HFFc6 (cell line): ENCODE measurements at regions not wholly inside any gene's neighbourhood (a gene's known extent, or its start where the extent isn't known, plus 50 kb on each side); places are given as distances from the start of the nearest gene placed in this dataset.

Source experiments
- DNase-seq: peaks from one replicate; pipeline ENCODE4 v3.0.0-alpha.2; 2018
- H3K27ac Mint-ChIP-seq: 2 replicates; pipeline ENCODE4 v1.8.0; 2020; ENCODE audit warnings: mild to moderate bottlenecking, mixed read lengths
- H3K27me3 Mint-ChIP-seq: 2 replicates; pipeline ENCODE4 v1.8.0; 2021; ENCODE audit warnings: mild to moderate bottlenecking, moderate library complexity, mixed read lengths; ENCODE audit not compliant: insufficient read depth
- H3K36me3 Mint-ChIP-seq: 2 replicates; pipeline ENCODE4 v1.8.0; 2021; ENCODE audit warnings: low read depth, mixed read lengths
- H3K4me1 Mint-ChIP-seq: 2 replicates; pipeline ENCODE4 v1.8.0; 2020; ENCODE audit warnings: low read depth, mixed read lengths
- H3K4me3 Mint-ChIP-seq: 2 replicates; pipeline ENCODE4 v1.8.0; 2020; ENCODE audit warnings: mild to moderate bottlenecking, moderate library complexity, mixed read lengths
- H3K9me3 Mint-ChIP-seq: 2 replicates; pipeline ENCODE4 v1.8.0; 2020; ENCODE audit warnings: mild to moderate bottlenecking, mixed read lengths
- TF ChIP-seq, protein P1 (sequence below): fragments of 200-600 bp; sonication (generic); IDR thresholded peaks from 2 replicates; pipeline ENCODE4 v1.5.0; 2021; ENCODE audit warnings: antibody characterized with exemption, mild to moderate bottlenecking

DNA sequence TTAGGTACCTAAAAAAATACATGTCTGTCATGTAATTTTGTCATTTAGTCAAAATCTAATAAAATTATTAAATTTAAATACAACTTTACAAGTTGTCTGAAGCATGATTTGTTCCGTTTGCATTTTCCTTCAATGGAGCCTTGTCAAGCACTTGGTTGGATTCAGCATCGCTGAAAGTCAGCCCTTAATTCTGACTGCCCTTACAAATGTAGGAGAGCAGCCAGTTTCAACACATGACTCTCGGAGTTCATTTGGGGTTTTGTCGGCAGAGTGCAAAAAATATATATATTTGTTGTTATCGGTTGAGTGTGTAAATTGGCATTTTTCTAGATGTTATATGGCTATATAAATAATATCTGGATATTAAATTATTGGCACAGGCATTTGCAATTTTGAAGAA, 180.6 kb downstream of the RPS12 start:
- Mint-ChIP-seq H3K36me3 (no peaks in the 10 kb centered on the region), H3K4me1 (no peaks in the 10 kb centered on the region), H3K4me3 (no peak overlapping the region), H3K9me3 (peaks cover 9% of the 10 kb centered on the region), H3K27me3 (no peaks in the 10 kb centered on the region), H3K27ac (no peak overlapping the region)
- TF ChIP-seq, protein P1, sequence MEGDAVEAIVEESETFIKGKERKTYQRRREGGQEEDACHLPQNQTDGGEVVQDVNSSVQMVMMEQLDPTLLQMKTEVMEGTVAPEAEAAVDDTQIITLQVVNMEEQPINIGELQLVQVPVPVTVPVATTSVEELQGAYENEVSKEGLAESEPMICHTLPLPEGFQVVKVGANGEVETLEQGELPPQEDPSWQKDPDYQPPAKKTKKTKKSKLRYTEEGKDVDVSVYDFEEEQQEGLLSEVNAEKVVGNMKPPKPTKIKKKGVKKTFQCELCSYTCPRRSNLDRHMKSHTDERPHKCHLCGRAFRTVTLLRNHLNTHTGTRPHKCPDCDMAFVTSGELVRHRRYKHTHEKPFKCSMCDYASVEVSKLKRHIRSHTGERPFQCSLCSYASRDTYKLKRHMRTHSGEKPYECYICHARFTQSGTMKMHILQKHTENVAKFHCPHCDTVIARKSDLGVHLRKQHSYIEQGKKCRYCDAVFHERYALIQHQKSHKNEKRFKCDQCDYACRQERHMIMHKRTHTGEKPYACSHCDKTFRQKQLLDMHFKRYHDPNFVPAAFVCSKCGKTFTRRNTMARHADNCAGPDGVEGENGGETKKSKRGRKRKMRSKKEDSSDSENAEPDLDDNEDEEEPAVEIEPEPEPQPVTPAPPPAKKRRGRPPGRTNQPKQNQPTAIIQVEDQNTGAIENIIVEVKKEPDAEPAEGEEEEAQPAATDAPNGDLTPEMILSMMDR = no peak
- no peak for DNase-seq

DNA sequence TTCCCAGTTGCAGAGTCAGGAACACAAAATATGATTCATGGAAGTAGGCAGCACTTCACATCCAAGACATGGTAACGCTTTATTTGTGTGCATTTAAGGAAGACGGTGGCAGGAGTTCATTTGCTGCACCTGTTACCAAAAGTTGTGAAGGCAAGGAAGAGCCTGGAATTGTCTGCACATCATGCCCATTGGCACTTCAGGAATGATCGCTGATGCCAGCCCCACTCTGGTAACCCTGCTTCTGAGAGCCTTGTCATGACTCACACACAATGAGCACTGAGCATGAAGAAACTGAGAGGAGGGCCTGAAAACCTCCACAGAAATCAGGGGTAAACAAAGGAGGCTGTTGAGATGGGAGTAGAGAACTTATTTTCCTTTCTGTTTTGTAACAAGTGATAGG, 181.1 kb downstream of the RPS12 start:
- Mint-ChIP-seq H3K9me3 (peaks cover 9% of the 10 kb centered on the region), H3K4me3 (no peak overlapping the region), H3K4me1 (no peaks in the 10 kb centered on the region), H3K27me3 (no peaks in the 10 kb centered on the region), H3K36me3 (no peaks in the 10 kb centered on the region), H3K27ac (no peak overlapping the region)
- TF ChIP-seq, protein P1 = no peak
- DNase-seq = no peak

DNA sequence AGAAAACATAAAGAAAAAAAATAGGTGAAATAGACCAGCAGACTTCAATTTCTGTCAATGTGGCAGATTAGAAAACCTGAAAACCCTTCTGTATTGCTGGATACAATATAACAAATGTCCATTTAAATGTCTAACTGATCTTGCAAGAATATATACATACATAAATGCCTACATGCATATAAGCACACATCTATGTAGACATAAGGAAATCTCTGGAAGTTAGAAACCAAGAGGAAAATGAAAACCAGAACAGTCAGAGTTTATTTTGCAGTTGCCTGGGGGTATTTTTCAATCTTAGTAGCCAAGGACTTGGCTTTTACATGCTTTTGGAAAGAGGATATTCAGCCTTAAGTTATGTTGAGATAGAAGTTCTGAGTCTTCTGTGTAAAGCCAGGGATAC, 184.0 kb downstream of the RPS12 start:
- TF ChIP-seq, protein P1 = no peak
- H3K4me3 Mint-ChIP-seq = no peak overlapping the region
- H3K4me1 Mint-ChIP-seq = no peaks in the 10 kb centered on the region
- peaks cover 9% of the 10 kb centered on the region for H3K9me3 Mint-ChIP-seq
- no peak for DNase-seq
- no peaks in the 10 kb centered on the region for H3K36me3 Mint-ChIP-seq
- H3K27me3 Mint-ChIP-seq = no peaks in the 10 kb centered on the region
- no peak overlapping the region for H3K27ac Mint-ChIP-seq

DNA sequence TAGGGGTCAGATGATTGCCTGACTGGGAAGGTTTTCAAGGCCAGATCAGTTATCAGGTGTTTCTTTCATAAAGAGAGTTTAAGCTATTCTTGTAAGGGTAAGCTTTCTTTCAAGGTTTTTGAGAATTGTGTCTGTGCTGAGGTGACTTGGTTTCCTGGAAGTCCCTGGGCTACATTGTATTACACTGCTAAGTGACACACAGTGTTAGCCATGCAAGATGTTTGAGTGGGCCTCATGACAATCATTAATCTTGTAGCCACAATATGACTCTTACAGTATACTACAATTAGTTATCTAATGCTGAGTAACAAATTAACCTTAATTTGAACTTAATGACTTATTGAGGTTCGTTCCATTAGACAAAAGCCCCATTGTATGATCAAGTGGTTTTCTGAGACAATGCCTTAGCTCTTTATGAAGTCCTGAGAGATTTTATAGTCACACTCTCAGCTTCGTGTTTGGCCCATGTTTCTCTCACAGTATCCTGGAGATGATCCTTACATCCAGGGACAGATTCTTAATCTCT, 186.7 kb downstream of the RPS12 start:
- no peak overlapping the region for H3K4me3 Mint-ChIP-seq
- H3K27me3 Mint-ChIP-seq = no peaks in the 10 kb centered on the region
- H3K27ac Mint-ChIP-seq = no peak overlapping the region
- H3K9me3 Mint-ChIP-seq = peaks cover 18% of the 10 kb centered on the region
- DNase-seq = no peak
- TF ChIP-seq, protein P1 = no peak
- H3K36me3 Mint-ChIP-seq = no peaks in the 10 kb centered on the region
- H3K4me1 Mint-ChIP-seq = no peaks in the 10 kb centered on the region

DNA sequence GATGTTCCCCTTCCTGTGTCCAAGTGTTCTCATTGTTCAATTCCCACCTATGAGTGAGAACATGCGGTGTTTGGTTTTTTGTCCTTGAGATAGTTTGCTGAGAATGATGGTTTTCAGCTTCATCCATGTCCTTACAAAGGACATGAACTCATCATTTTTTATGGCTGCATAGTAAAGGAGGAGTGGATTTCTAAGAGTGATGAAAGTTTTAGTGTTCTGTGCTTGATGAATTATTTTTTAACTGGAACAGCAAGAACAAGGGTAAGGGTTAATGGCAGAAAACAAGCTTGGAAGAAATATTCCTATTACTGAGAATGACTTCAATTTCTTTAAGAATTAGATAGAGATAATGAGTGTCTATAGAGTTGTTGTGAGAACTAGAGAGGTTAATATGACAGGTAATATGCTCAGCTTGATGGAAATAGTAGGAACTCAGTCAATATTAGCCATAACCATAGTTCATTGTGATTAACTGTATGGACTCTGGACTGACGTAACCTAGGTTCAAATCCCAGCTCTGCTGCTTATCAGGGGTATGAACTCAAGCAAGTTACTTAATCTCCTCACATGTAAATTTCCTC, 190.0 kb downstream of the RPS12 start:
- no peak overlapping the region for H3K4me3 Mint-ChIP-seq

More for the DNA sequence above, 190.0 kb downstream of the RPS12 start:
- Mint-ChIP-seq H3K9me3 (peaks cover 16% of the 10 kb centered on the region), H3K36me3 (no peaks in the 10 kb centered on the region), H3K4me1 (no peaks in the 10 kb centered on the region), H3K27ac (no peak overlapping the region), H3K27me3 (no peaks in the 10 kb centered on the region; the same call in 1 of the 2 replicates)
- DNase-seq = no peak
- TF ChIP-seq, protein P1 = no peak
